Esophagus mucosa (tissue), 1 donor: ENCODE measurements at regions not wholly inside any gene's neighbourhood (a gene's known extent, or its start where the extent isn't known, plus 50 kb on each side); places are given as distances from the start of the nearest gene placed in this dataset.
"Not testable (repeated sequence)": the region's sequence is repeated elsewhere in the genome, so short reads cannot be mapped to it uniquely, and the experiment has no call there.

Experiments used
- ATAC-seq: fragments of 200-7000 bp; cut with Tn5 transposase; one replicate; pipeline ENCODE4 v1.9.1; 2020
- donor health status: DM: yes; HTN: yes; CAD: no.

GRCh38 chr16:18148132-18148531 lies 188.4 kb downstream of the NPIPA8 start:
- not testable (repeated sequence) for ATAC-seq

GRCh38 chr16:18146601-18147142 lies 189.9 kb downstream of the NPIPA8 start:
- not testable (repeated sequence) for ATAC-seq

GRCh38 chr16:18142066-18142465 lies 194.5 kb downstream of the NPIPA8 start:
- ATAC-seq: not testable (repeated sequence)

DNA sequence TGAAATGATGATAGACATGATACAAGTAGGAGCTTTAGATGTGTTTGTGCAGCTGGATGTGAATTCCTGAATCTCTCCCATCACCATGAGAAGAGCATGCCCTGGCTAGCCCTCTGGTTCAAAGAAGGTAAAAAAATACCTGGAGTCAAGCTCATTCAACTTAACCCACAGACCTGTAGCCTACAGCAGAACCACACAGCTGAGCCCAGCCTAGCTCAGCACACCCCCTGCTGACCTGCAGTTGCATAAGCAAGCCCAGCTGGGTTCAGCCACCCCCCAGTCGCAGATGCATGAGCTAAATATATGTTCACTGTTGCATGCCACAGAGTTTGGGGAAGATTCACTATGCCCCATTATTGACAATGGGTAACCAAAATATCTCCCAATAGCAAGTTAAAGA lies 200.2 kb downstream of the NPIPA8 start:
- ATAC-seq: not testable (repeated sequence)

DNA sequence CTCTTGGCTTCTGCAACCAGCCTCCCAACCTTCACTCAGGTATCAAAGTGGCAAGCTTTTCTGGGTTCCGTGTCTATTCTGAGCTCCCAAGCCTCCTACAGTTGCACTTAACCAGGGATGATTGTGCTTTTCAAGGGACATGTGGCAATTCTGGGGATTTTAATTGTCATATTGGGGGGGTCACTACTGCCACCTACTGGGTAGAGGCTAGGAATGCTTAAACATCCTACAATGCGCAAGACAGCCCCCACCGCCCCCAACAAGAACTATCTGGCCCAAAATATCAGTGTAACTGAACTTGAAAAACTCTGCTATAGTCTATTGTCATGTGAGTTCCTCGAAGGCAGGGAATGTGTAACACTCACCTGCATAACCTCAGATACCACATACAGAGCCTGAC lies 201.5 kb downstream of the NPIPA8 start:
- ATAC-seq: not testable (repeated sequence)

- ATAC-seq: peak; percentile 87
Measured at GRCh38 chr16:18131587-18131986, 204.9 kb downstream of the NPIPA8 start.

GRCh38 chr16:18130478-18131120 lies 205.9 kb downstream of the NPIPA8 start:
- ATAC-seq: not testable (repeated sequence)

DNA sequence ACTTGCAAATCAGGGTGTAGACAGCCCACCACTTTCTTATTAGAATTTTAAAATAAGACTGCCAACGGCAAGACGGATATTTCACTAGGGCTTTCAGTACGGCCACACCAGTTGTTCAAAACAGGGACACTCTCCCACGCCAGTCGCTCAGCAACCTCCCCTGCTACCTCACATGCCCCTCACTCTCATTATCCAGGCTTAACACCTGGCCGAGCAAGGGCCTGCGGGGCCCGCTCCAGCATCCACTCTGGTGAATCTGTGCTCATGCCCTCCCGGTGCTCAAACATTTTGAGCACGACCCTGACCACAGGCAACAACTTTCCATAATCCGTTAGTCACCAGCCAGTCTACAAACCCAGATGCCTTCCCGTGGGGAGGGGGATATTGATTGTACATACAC lies 209.5 kb downstream of the NPIPA8 start:
- ATAC-seq: not testable (repeated sequence)

GRCh38 chr16:18119092-18119491 lies 217.4 kb downstream of the NPIPA8 start:
- not testable (repeated sequence) for ATAC-seq

- ATAC-seq: not testable (repeated sequence)
Measured at GRCh38 chr16:18118684-18119083, 217.9 kb downstream of the NPIPA8 start.

DNA sequence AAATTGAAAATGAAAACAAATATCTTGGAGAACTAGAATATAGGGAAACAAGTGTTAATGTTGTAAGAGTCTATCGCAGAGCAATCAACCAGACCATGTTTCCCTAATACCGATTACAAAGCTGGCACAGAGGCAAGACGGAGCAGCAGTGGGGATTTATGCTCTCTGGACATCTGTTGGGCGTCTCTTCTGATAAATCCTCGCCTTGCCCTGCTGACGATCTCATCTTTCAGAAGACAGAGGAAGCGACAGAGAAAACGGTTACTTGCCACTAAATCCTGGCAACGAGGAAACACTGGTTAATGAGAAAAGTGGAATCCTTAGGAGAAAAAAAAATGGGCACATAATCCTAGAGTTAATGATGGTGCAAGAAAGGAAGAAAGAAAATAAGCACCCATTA lies 218.5 kb downstream of the NPIPA8 start:
- ATAC-seq: not testable (repeated sequence)

DNA sequence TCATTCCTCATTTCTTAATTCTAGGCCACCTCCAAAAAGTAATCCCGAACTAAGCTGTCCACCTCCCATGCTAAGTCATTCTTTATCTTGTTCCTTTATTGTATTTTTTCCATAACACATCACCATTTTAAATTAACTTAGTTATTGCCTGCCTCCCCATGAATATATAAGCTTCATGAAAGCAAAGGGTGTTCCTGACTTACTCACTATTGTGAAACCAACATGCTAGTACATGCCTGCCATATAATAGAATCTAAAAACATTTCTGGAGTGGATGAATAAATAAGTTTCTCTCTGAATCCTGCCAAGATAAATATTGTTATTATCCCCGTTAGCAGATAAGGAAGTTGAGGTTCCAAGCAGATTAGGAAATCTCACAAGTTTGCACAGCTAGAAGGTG lies 232.1 kb downstream of the NPIPA8 start:
- ATAC-seq: peak; percentile 76

DNA sequence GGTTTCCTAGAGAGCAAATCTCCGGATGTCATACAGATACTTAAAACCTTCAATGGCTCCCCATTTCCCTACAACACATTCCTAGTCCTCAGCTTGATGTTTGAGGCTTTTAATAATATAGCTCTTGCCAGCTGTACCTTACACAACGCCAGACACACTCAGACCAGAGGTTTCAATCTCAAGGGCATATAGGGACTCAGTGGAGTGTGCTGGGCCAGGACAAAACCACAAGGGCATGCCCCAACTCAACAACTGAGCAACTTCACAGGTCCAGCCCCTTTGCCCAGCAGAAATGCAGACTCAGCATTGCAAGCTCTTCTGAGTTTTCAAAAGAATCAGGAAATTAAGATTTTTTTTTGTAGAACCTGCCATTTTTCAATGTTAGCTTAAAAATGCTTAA lies 235.5 kb downstream of the NPIPA8 start:
- ATAC-seq: peak; percentile 76

GRCh38 chr16:18092605-18093004 lies 243.9 kb downstream of the NPIPA8 start:
- not testable (repeated sequence) for ATAC-seq

DNA sequence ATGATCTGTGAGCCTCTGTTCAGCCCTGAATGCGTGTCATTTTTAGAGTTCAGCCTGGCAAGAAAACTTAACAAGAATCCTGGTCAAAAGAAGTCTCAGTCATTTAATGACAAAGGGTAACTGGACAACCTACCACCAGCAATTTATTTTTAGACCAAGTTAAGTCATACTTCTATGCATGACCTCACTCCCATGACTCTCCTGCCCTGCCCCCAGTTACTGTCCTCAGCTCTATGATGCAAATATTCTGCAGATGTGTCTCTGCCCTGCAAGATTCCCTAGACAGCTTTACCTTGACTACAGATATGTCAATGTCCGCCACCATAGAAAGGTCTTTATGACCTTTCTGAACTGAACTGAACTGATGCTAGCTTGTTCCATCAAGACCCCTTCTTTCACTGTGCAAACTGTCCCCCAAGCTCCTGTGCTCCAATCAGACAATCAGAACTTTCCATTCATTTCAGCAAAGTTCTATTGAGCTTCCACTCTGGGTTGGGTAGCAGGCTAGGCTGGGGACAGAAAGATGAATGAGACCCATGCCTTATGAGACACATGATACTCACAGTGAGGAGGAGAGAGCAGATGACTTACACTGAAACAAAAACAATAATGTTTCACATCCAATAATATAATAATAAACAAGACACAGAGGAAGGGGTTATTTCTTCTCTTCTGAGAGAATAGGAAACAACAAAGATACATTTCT lies 255.7 kb downstream of the NPIPA8 start:
- ATAC-seq: not testable (repeated sequence)

DNA sequence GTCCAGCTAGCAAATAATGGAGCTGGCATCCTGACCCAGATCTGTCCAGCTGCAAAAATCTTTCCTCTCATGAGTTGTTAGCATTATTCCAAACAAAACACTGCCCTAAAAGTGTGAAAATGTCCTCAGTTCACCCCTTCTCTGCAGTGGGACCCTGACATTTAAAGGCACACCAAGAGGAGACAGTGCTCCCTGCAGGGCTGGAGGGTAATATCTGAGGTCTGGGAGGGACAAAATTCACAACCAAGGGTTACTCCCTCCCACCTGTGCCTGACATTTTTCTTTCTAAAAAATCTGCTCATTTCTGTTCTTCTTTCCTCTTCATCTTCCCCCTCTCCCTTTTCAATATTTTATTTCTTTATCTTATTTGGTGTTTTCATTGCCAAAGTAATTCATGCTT lies 258.6 kb downstream of the NPIPA8 start:
- ATAC-seq: not testable (repeated sequence)

- no peak for ATAC-seq
Measured at GRCh38 chr16:18072161-18072560, 264.4 kb downstream of the NPIPA8 start.

DNA sequence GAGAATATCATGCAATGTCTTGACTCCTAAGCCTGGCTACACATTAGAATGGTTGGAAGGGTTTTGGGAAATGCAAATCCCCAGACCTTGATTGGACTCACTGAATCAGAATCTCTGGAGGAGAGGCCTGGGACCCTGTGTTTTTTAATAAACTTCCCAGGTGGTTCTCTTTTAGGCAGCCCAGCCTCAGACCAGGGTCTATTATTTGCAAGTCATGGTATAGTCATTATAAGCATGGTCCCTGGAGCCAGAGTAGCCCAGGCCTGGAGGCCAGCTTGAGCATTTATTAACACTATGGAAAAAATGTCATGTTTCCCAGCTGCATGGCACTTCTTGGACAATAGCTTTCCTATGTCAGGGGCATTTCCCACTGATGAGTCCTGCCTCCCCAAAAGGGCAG lies 266.9 kb downstream of the NPIPA8 start:
- no peak for ATAC-seq

DNA sequence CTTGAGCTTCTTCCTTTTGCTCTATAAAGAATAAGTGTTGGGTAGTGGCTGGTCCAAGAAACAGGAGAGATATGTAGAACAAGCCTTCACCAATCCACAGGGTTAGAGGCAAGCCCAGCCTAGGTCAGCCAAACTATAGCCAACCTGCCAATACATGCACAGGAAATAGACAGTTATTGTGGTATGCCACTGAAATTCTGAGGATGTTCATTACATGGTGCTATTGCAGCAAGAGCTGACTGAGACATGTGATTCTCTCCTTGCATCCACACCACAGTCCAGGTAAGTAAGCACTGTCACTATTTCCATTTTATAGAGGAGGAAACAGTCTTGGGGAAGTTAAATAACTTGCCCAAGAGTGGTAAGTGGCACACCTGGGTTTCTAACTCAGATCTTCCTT lies 268.1 kb downstream of the NPIPA8 start:
- no peak for ATAC-seq

GRCh38 chr16:18062713-18063112 lies 273.8 kb downstream of the NPIPA8 start:
- no peak for ATAC-seq

DNA sequence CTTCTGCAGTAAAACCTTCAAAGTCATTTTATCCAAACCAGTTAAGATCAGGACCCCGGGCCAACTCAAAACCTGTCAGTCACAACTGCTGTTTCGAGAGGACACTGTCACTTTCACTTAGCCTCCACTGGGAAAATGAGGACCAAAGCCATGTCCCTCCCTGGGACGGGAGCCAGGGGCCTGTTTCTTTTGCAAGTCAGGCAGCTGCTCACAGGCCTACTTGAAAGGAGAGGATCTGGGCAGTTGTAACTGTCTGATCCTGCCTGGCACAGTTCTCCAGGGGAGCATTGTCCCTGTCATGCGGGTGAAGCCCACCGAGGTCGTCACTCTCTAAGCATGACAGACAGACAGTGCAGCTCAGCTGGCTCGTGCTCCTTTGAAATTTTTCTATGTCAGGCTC lies 276.2 kb downstream of the NPIPA8 start:
- ATAC-seq: no peak

DNA sequence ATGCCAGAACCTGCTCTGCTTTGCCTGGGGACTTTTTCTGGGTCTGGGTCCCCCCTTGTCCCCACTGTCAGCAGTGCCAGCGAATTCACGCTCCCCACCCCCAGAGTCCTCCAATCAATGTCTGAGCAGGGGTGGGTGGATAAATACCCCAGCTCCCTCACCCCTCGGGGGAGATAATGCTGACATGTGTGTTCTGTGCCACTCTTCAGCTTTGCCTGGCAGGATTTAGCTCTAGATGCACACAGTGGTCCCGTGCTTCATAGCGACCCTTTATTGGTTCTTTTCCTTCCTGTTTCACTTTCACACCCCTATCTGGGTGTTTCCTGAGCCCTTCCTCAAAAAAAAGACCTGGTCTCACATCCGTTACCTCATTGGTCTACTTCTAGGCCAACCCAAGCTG lies 277.0 kb downstream of the NPIPA8 start:
- ATAC-seq: no peak

GRCh38 chr16:18059089-18059488 lies 277.4 kb downstream of the NPIPA8 start:
- ATAC-seq: no peak

- ATAC-seq: no peak
Measured at GRCh38 chr16:18055411-18055916, 281.1 kb downstream of the NPIPA8 start.
